K562 (cell line): ENCODE measurements at regions not wholly inside any gene's neighbourhood (a gene's known extent, or its start where the extent isn't known, plus 50 kb on each side); places are given as distances from the start of the nearest gene placed in this dataset.
"Not testable (repeated sequence)": the region's sequence is repeated elsewhere in the genome, so short reads cannot be mapped to it uniquely, and the experiment has no call there.

Experiments used
- ATAC-seq: fragments of 200-7000 bp; cut with Tn5 transposase; 3 replicates; pipeline ENCODE4 v1.9.1; 2020; ENCODE audit warnings: moderate library complexity
- BruUV-seq: library from RNA; stranded (reverse); fragments of 400-500 nt; replicated peaks from 2 replicates; lab custom pipeline; 2021; lab: Mats Ljungman, UMichigan
- CTCF ChIA-PET: fragments of 300-600 bp; formaldehyde crosslinking; extraction: SDS; loops from one replicate; lab custom pipeline; 2021; ENCODE audit warnings: low intra/inter-chr PET ratio; lab: Yijun Ruan, JAX
- POLR2A ChIA-PET: fragments of 300-600, 350-650 bp; sonication (Branson Sonifier 250); formaldehyde crosslinking; extraction: SDS; loops from one replicate; lab custom pipeline; 2021; ENCODE audit warnings: antibody characterized with exemption, inconsistent platforms; lab: Yijun Ruan, JAX
- DNase-seq, 4 experiments: peaks; one replicate each; pipeline versions ENCODE4 v3.0.0 to v3.0.0-alpha.2; 2011 to 2018; ENCODE audit warnings: low spot score in 3 of 4, mixed read lengths in 3 of 4; ENCODE audit errors: extremely low read depth in 1 of 4
- FAIRE-seq: peaks from 2 replicates; lab custom pipeline; 2011; peaks lifted over from hg19 to GRCh38; lab: Jason Lieb, UNC
- H2AFZ ChIP-seq: 2 replicates; pipeline ENCODE4 v1.6.0; 2011; ENCODE audit warnings: low read depth, low read length, control low read depth, inconsistent platforms
- H3K27ac ChIP-seq: fragments of 200-600 bp; 3 replicates; pipeline ENCODE4 v1.8.0; 2011; ENCODE audit warnings: low read depth, mild to moderate bottlenecking, control low read depth, inconsistent platforms, low read length, moderate library complexity, mixed read lengths; ENCODE audit errors: extremely low read depth
- H3K27me3 ChIP-seq, 2 experiments: fragments of 300-600 bp in 1 of 2; 2 replicates in 1 of 2; 3 replicates in 1 of 2; pipeline versions ENCODE4 v1.6.0 to v1.8.0; 2011; ENCODE audit warnings: inconsistent platforms in 2 of 2, low read length in 2 of 2, mild to moderate bottlenecking in 1 of 2, mixed read lengths in 1 of 2, moderate library complexity in 1 of 2; ENCODE audit not compliant: control insufficient read depth in 2 of 2, insufficient read depth in 2 of 2
- H3K36me3 ChIP-seq: fragments of 300-600 bp; 3 replicates; pipeline ENCODE4 v1.8.0; 2011; ENCODE audit warnings: mild to moderate bottlenecking, low read length, inconsistent platforms; ENCODE audit not compliant: control insufficient read depth, insufficient read depth
- H3K4me1 ChIP-seq, 2 experiments: fragments of 200-600 bp in 1 of 2; replicated peaks in 1 of 2; 2 replicates in 1 of 2; 3 replicates in 1 of 2; pipeline versions ENCODE4 v1.5.1 to v1.8.0; 2011; ENCODE audit warnings: inconsistent platforms in 2 of 2, low read length in 2 of 2, mild to moderate bottlenecking in 1 of 2, mixed read lengths in 1 of 2, moderate library complexity in 1 of 2; ENCODE audit not compliant: control insufficient read depth in 2 of 2, insufficient read depth in 2 of 2
- H3K4me2 ChIP-seq: 2 replicates; pipeline ENCODE4 v1.6.1; 2011; ENCODE audit warnings: low read length, control low read depth, inconsistent platforms, mixed read lengths; ENCODE audit not compliant: insufficient read depth
- H3K4me3 ChIP-seq: fragments of 200-600 bp; sonication (generic), shearing (Covaris generic); 2 replicates; pipeline ENCODE4 v1.5.1; 2016; ENCODE audit warnings: control low read depth, inconsistent platforms
- H3K79me2 ChIP-seq: fragments of 200-600 bp; 3 replicates; pipeline ENCODE4 v1.8.0; 2011; ENCODE audit warnings: low read length, inconsistent platforms; ENCODE audit not compliant: control insufficient read depth, insufficient read depth
- H3K9ac ChIP-seq, 2 experiments: 2 replicates each; pipeline versions ENCODE4 v1.6.0 to v1.6.1; 2011; ENCODE audit warnings: low read depth in 2 of 2, low read length in 2 of 2, control low read depth in 1 of 2, inconsistent platforms in 1 of 2, mild to moderate bottlenecking in 1 of 2, mixed read lengths in 1 of 2; ENCODE audit not compliant: insufficient read depth in 1 of 2
- H3K9me1 ChIP-seq: one replicate; pipeline ENCODE4 v1.6.0; 2011; ENCODE audit warnings: inconsistent platforms, mild to moderate bottlenecking, low read length, moderate library complexity; ENCODE audit not compliant: control insufficient read depth, insufficient read depth
- H3K9me3 ChIP-seq: replicated peaks from 2 replicates; pipeline ENCODE4 v1.5.1; 2011; ENCODE audit warnings: low read depth, low read length, inconsistent platforms; ENCODE audit not compliant: control insufficient read depth, insufficient read depth
- H4K20me1 ChIP-seq: replicated peaks from 2 replicates; pipeline ENCODE4 v1.6.1; 2011; ENCODE audit warnings: low read length, inconsistent platforms, mixed read lengths; ENCODE audit not compliant: control insufficient read depth, insufficient read depth
- RBM17 ChIP-seq: fragments of 200-400 bp; formaldehyde crosslinking; IDR thresholded peaks from 2 replicates; pipeline ENCODE4 v1.6.1; 2017; ENCODE audit warnings: low read depth, mild to moderate bottlenecking, low read length, borderline replicate concordance
- WGBS: fragments of 100-300 bp; shearing (Covaris generic); methylation state at CpG from one replicate; pipeline ENCODE4 v1.1.6; 2016; ENCODE audit warnings: low coverage, mixed read lengths; ENCODE audit not compliant: insufficient coverage; ENCODE audit errors: missing lambda C conversion rate; 5-methylcytosine and 5-hydroxymethylcytosine counted together
- in situ Hi-C: fragments of 300-500 bp; cut with MboI; formaldehyde crosslinking; loops from 4 replicates; pipeline ENCODE4 v1.15.0; 2018; ENCODE audit warnings: inconsistent platforms, mixed read lengths
- intact Hi-C: fragments of 100-400 bp; cut with micrococcal nuclease; formaldehyde crosslinking; loops from 2 replicates; pipeline ENCODE4 v1.14.2; 2022

GRCh38 chr11:37246092-37246491, 648.1 kb upstream of the RAG2 start:
- H3K27ac ChIP-seq, in situ Hi-C loops, H3K4me3 ChIP-seq, H3K4me1 ChIP-seq, H3K9ac ChIP-seq, CTCF ChIA-PET, H3K36me3 ChIP-seq, H3K9me1 ChIP-seq, H3K79me2 ChIP-seq, ATAC-seq, BruUV-seq, H3K4me2 ChIP-seq, intact Hi-C loops, FAIRE-seq, H4K20me1 ChIP-seq, H3K9me3 ChIP-seq, POLR2A ChIA-PET, H2AFZ ChIP-seq, DNase-seq, H3K27me3 ChIP-seq: not testable (repeated sequence)
- WGBS: 0% methylated on average over 8 of the region's 15 CpGs

GRCh38 chr11:37230865-37231264, 632.8 kb upstream of the RAG2 start:
- in situ Hi-C loops: no loop called here
- FAIRE-seq (no peak), DNase-seq (no peak), ATAC-seq (no peak)
- TF ChIP-seq RBM17: no peak
- Histone ChIP-seq H3K27ac (no peak overlapping the region), H2AFZ (no peak overlapping the region), H3K79me2 (no peaks in the 10 kb centered on the region), H3K9me3 (no peaks in the 10 kb centered on the region), H3K4me1 (no peaks in the 10 kb centered on the region), H3K36me3 (no peaks in the 10 kb centered on the region), H3K4me3 (no peak overlapping the region), H3K9ac (no peak overlapping the region), H4K20me1 (no peaks in the 10 kb centered on the region), H3K9me1 (no peaks in the 10 kb centered on the region), H3K4me2 (no peak overlapping the region), H3K27me3 (no peaks in the 10 kb centered on the region)
- intact Hi-C loops: no loop called here
- CTCF ChIA-PET: no interaction called here
- 0% methylated on average over 1 of the region's 1 CpG for WGBS
- POLR2A ChIA-PET: no interaction called here
- no TSS peak for BruUV-seq
